IMR-90 (cell line): ENCODE measurements at regions not wholly inside any gene's neighbourhood (a gene's known extent, or its start where the extent isn't known, plus 50 kb on each side); places are given as distances from the start of the nearest gene placed in this dataset.

Experiments
- ATAC-seq: fragments of 200-7000 bp; cut with Tn5 transposase; 2 replicates; pipeline ENCODE4 v1.9.1; 2020; ENCODE audit warnings: low read depth, mild to moderate bottlenecking, moderate library complexity
- BruUV-seq: library from RNA; stranded (reverse); fragments of 400-500 nt; replicated peaks from 2 replicates; lab custom pipeline; 2021; lab: Mats Ljungman, UMichigan
- CTCF ChIA-PET: fragments of 300-600 bp; formaldehyde crosslinking; extraction: SDS; loops from one replicate; lab custom pipeline; 2021; ENCODE audit warnings: antibody characterized with exemption; lab: Yijun Ruan, JAX
- POLR2A ChIA-PET: fragments of 300-600 bp; sonication (Branson Sonifier 250); formaldehyde crosslinking; loops from one replicate; lab custom pipeline; 2022; ENCODE audit warnings: antibody characterized with exemption; ENCODE audit not compliant: unreplicated experiment; lab: Charles Lee
- DNase-seq: peaks from one replicate; pipeline ENCODE4 v3.0.0; 2013
- H2AFZ ChIP-seq: replicated peaks from 2 replicates; pipeline ENCODE3; 2013; ENCODE audit warnings: low read length, mild to moderate bottlenecking; ENCODE audit not compliant: poor library complexity
- H2AK5ac ChIP-seq: 2 replicates; pipeline ENCODE4 v1.6.1; 2013; ENCODE audit warnings: low read depth, low read length, inconsistent platforms
- H2AK9ac ChIP-seq: replicated peaks from 2 replicates; pipeline ENCODE3; 2013; ENCODE audit warnings: mild to moderate bottlenecking, low read depth, low read length, moderate library complexity; ENCODE audit not compliant: poor library complexity
- H2BK120ac ChIP-seq: 2 replicates; pipeline ENCODE4 v1.6.1; 2013; ENCODE audit warnings: low read depth, low read length, inconsistent platforms
- H2BK15ac ChIP-seq: 3 replicates; pipeline ENCODE4 v1.6.1; 2013; ENCODE audit warnings: low read depth, low read length, inconsistent platforms
- H2BK20ac ChIP-seq: 2 replicates; pipeline ENCODE4 v1.6.1; 2013; ENCODE audit warnings: low read depth, mild to moderate bottlenecking, inconsistent platforms, low read length, moderate library complexity
- H2BK5ac ChIP-seq: 2 replicates; pipeline ENCODE4 v1.6.1; 2013; ENCODE audit warnings: mild to moderate bottlenecking, low read depth, low read length, inconsistent platforms; ENCODE audit not compliant: poor library complexity, severe bottlenecking
- H3K14ac ChIP-seq: replicated peaks from 2 replicates; pipeline ENCODE4 v1.6.1; 2013; ENCODE audit warnings: low read depth, low read length, inconsistent platforms
- H3K18ac ChIP-seq: 2 replicates; pipeline ENCODE4 v1.6.1; 2013; ENCODE audit warnings: low read depth, low read length, control low read depth
- H3K23ac ChIP-seq: 2 replicates; pipeline ENCODE4 v1.6.1; 2013; ENCODE audit warnings: low read depth, low read length, inconsistent platforms
- H3K27ac ChIP-seq: 2 replicates; pipeline ENCODE4 v1.5.1; 2013; ENCODE audit warnings: mild to moderate bottlenecking, control low read depth, low read length; ENCODE audit not compliant: insufficient read depth
- H3K27me3 ChIP-seq: 2 replicates; pipeline ENCODE4 v1.6.1; 2013; ENCODE audit warnings: low read length; ENCODE audit not compliant: control insufficient read depth, insufficient read depth
- H3K36me3 ChIP-seq: 2 replicates; pipeline ENCODE4 v1.6.1; 2013; ENCODE audit warnings: low read length, mixed read lengths; ENCODE audit not compliant: control insufficient read depth, insufficient read depth
- H3K4ac ChIP-seq: 2 replicates; pipeline ENCODE4 v1.6.1; 2013; ENCODE audit warnings: low read depth, low read length, inconsistent platforms
- H3K4me1 ChIP-seq: 2 replicates; pipeline ENCODE4 v1.6.1; 2013; ENCODE audit warnings: low read length, mixed read lengths; ENCODE audit not compliant: control insufficient read depth, insufficient read depth
- H3K4me2 ChIP-seq: 2 replicates; pipeline ENCODE4 v1.6.1; 2013; ENCODE audit warnings: low read depth, mild to moderate bottlenecking, control low read depth, low read length, moderate library complexity
- H3K4me3 ChIP-seq: 2 replicates; pipeline ENCODE4 v1.5.1; 2013; ENCODE audit warnings: low read depth, mild to moderate bottlenecking, control low read depth, low read length, moderate library complexity; ENCODE audit not compliant: insufficient read depth
- H3K56ac ChIP-seq: 2 replicates; pipeline ENCODE4 v1.6.1; 2013; ENCODE audit warnings: low read length, inconsistent platforms; ENCODE audit not compliant: insufficient read depth; ENCODE audit errors: extremely low read depth
- H3K79me1 ChIP-seq, 2 experiments: 2 replicates each; pipeline ENCODE4 v1.6.1; 2013; ENCODE audit warnings: low read length in 2 of 2, inconsistent platforms in 1 of 2, low read depth in 1 of 2
- H3K9ac ChIP-seq: 2 replicates; pipeline ENCODE4 v1.6.1; 2013; ENCODE audit warnings: low read depth, low read length, control low read depth
- H3K9me1 ChIP-seq: 2 replicates; pipeline ENCODE4 v1.6.1; 2013; ENCODE audit warnings: low read length, inconsistent platforms; ENCODE audit not compliant: insufficient read depth
- H3K9me3 ChIP-seq: 2 replicates; pipeline ENCODE4 v1.6.1; 2013; ENCODE audit warnings: low read length; ENCODE audit not compliant: control insufficient read depth, insufficient read depth
- H4K20me1 ChIP-seq: 2 replicates; pipeline ENCODE4 v1.6.1; 2013; ENCODE audit warnings: low read length, inconsistent platforms; ENCODE audit not compliant: insufficient read depth
- H4K5ac ChIP-seq: 2 replicates; pipeline ENCODE4 v1.6.1; 2013; ENCODE audit warnings: mild to moderate bottlenecking, low read depth, low read length, control low read depth
- H4K8ac ChIP-seq, 2 experiments: 2 replicates each; pipeline ENCODE4 v1.6.1; 2013; ENCODE audit warnings: low read depth in 2 of 2, low read length in 2 of 2, control low read depth in 1 of 2, inconsistent platforms in 1 of 2
- H4K91ac ChIP-seq: 2 replicates; pipeline ENCODE4 v1.6.1; 2013; ENCODE audit warnings: low read depth, low read length, inconsistent platforms; ENCODE audit not compliant: insufficient read depth
- BHLHE40 ChIP-seq: fragments of 150-350 bp; IDR thresholded peaks from 2 replicates; pipeline ENCODE4 v1.6.1; 2016; ENCODE audit warnings: mild to moderate bottlenecking, low read depth, low read length
- CEBPB ChIP-seq: IDR thresholded peaks from 2 replicates; pipeline ENCODE4 v1.6.1; 2012; ENCODE audit warnings: low read depth, low read length, improper control_type of control experiment
- CHD1 ChIP-seq: IDR thresholded peaks from 2 replicates; pipeline ENCODE4 v1.6.1; 2012; ENCODE audit warnings: low read depth, low read length, improper control_type of control experiment
- CTCF ChIP-seq: conservative IDR thresholded peaks from 2 replicates; pipeline ENCODE4 v1.5.1; 2012; ENCODE audit warnings: mild to moderate bottlenecking, low read depth, low read length, improper control_type of control experiment
- ELK1 ChIP-seq: fragments of 150-350 bp; IDR thresholded peaks from 2 replicates; pipeline ENCODE4 v1.6.1; 2016; ENCODE audit warnings: low read depth, mild to moderate bottlenecking, low read length, moderate library complexity, borderline replicate concordance
- FOS ChIP-seq: fragments of 150-350 bp; IDR thresholded peaks from 2 replicates; pipeline ENCODE4 v1.6.1; 2016; ENCODE audit warnings: low read depth, low read length
- MAFK ChIP-seq: IDR thresholded peaks from 2 replicates; pipeline ENCODE4 v1.6.1; 2012; ENCODE audit warnings: low read depth, low read length, improper control_type of control experiment
- MAZ ChIP-seq: IDR thresholded peaks from 2 replicates; pipeline ENCODE4 v1.6.1; 2012; ENCODE audit warnings: low read depth, mild to moderate bottlenecking, low read length, improper control_type of control experiment, moderate library complexity, borderline replicate concordance
- MXI1 ChIP-seq: IDR thresholded peaks from 2 replicates; pipeline ENCODE4 v1.6.1; 2012; ENCODE audit warnings: low read depth, mild to moderate bottlenecking, low read length, moderate library complexity, borderline replicate concordance
- NFE2L2 ChIP-seq: fragments of 150-350 bp; IDR thresholded peaks from 2 replicates; pipeline ENCODE4 v1.6.1; 2016; ENCODE audit warnings: low read depth, mild to moderate bottlenecking, low read length
- POLR2A ChIP-seq: IDR thresholded peaks from 2 replicates; pipeline ENCODE4 v1.6.1; 2012; ENCODE audit warnings: mild to moderate bottlenecking, low read depth, low read length
- RAD21 ChIP-seq: IDR thresholded peaks from 2 replicates; pipeline ENCODE4 v1.6.1; 2012; ENCODE audit warnings: low read length, improper control_type of control experiment
- RCOR1 ChIP-seq: IDR thresholded peaks from 2 replicates; pipeline ENCODE4 v1.6.1; 2012; ENCODE audit warnings: mild to moderate bottlenecking, low read length, improper control_type of control experiment; ENCODE audit not compliant: insufficient replicate concordance
- RFX5 ChIP-seq: IDR thresholded peaks from 2 replicates; pipeline ENCODE4 v1.8.0; 2012; ENCODE audit warnings: low read depth, mild to moderate bottlenecking, low read length, moderate library complexity
- SMC3 ChIP-seq: fragments of 150-350 bp; IDR thresholded peaks from 2 replicates; pipeline ENCODE4 v1.6.1; 2016; ENCODE audit warnings: low read depth, mild to moderate bottlenecking, antibody characterized with exemption, low read length, moderate library complexity
- USF2 ChIP-seq: fragments of 150-350 bp; IDR thresholded peaks from 2 replicates; pipeline ENCODE4 v1.6.1; 2017; ENCODE audit warnings: mild to moderate bottlenecking, antibody characterized with exemption, low read length, low read depth
- WGBS, 2 experiments: methylation state at CpG; one replicate each; pipeline versions ENCODE4 v1.1.5 to v1.1.7; 2013; ENCODE audit warnings: missing lambda C conversion rate in 2 of 2; ENCODE audit not compliant: insufficient read length in 1 of 2; ENCODE audit errors: extremely low coverage in 2 of 2; 5-methylcytosine and 5-hydroxymethylcytosine counted together
- dilution Hi-C: fragments of 300-500 bp; cut with HindIII; formaldehyde crosslinking; loops from one replicate; pipeline ENCODE4 v1.14.3; 2018; ENCODE audit warnings: low sequenced_read_pairs; ENCODE audit not compliant: unreplicated experiment
- in situ Hi-C: fragments of 300-500 bp; cut with MboI; formaldehyde crosslinking; loops from 3 replicates; pipeline ENCODE4 v1.14.3; 2019; ENCODE audit warnings: low sequenced_read_pairs, inconsistent platforms, mixed read lengths
- intact Hi-C: fragments of 100-400 bp; cut with micrococcal nuclease; formaldehyde crosslinking; loops from 2 replicates; pipeline ENCODE4 v1.10.0; 2022

GRCh38 chr4:165763640-165764039 is 109.4 kb upstream of the TLL1 start:
- Histone ChIP-seq H3K79me1 (no peaks in the 10 kb centered on the region), H3K9me3 (peaks cover 9% of the 10 kb centered on the region), H4K91ac (no peak overlapping the region), H4K20me1 (no peaks in the 10 kb centered on the region), H3K23ac (no peak overlapping the region), H2AK9ac (no peak overlapping the region), H4K5ac (no peak overlapping the region), H3K4me3 (no peak overlapping the region), H3K14ac (no peak overlapping the region), H3K4ac (no peak overlapping the region), H3K27me3 (no peaks in the 10 kb centered on the region), H3K36me3 (no peaks in the 10 kb centered on the region), H2BK5ac (no peak overlapping the region), H3K27ac (no peak overlapping the region), H3K9ac (no peak overlapping the region), H3K56ac (no peak overlapping the region), H2BK15ac (no peak overlapping the region), H2BK20ac (no peak overlapping the region), H2BK120ac (no peak overlapping the region), H3K4me2 (no peak overlapping the region), H2AK5ac (no peak overlapping the region), H3K9me1 (no peaks in the 10 kb centered on the region), H3K18ac (no peak overlapping the region), H2AFZ (no peak overlapping the region), H3K4me1 (no peaks in the 10 kb centered on the region), H4K8ac (no peak overlapping the region)
- TF ChIP-seq SMC3 (no peak), NFE2L2 (no peak), CEBPB (no peak), POLR2A (no peak), ELK1 (no peak), RCOR1 (no peak), RFX5 (no peak), RAD21 (no peak), USF2 (no peak), MAZ (no peak), CHD1 (no peak), MXI1 (no peak), MAFK (no peak), BHLHE40 (no peak), FOS (no peak), CTCF (no peak)
- DNase-seq (no peak), ATAC-seq (no peak)
- CTCF ChIA-PET: no interaction called here
- intact Hi-C loops: no loop called here
- WGBS, 2 experiments: no CpG with 5 or more reads among the region's 2 CpGs
- in situ Hi-C loops: no loop called here
- POLR2A ChIA-PET: no interaction called here
- dilution Hi-C loops: no loop called here
- BruUV-seq: no TSS peak
